ENCODE measurements at regions not wholly inside any gene's neighbourhood (a gene's known extent, or its start where the extent isn't known, plus 50 kb on each side); places are given as distances from the start of the nearest gene placed in this dataset.

GRCh38 chr12:4047421-4047820, 174.2 kb upstream of the PARP11 start (continued):
- TF ChIP-seq SIX5 (IDR thresholded peaks at IDR 0.05; ENCODE audit: low read depth, low read length, severe bottlenecking) (no peak), YBX1 (IDR thresholded peaks at IDR 0.05) (no peak), RAD51 (IDR thresholded peaks at IDR 0.05) (no peak), ZBTB11 (CRISPR knock-in tag; IDR thresholded peaks at IDR 0.05) (no peak), TCF12 (IDR thresholded peaks at IDR 0.05; ENCODE audit: low read depth, low read length) (no peak), ZNF687 (IDR thresholded peaks at IDR 0.05) (no peak), PKNOX1 (IDR thresholded peaks at IDR 0.05) (no peak), SREBF2 (IDR thresholded peaks at IDR 0.05; ENCODE audit: low read length) (no peak), BHLHE40 (IDR thresholded peaks at IDR 0.05; ENCODE audit: borderline replicate concordance in 1 of 2, low read depth in 2 of 2, low read length in 1 of 2) (no peak), FOXM1 (IDR thresholded peaks at IDR 0.05; ENCODE audit: low read depth, low read length) (no peak)
